H1 (cell line): ENCODE measurements at regions not wholly inside any gene's neighbourhood (a gene's known extent, or its start where the extent isn't known, plus 50 kb on each side); places are given as distances from the start of the nearest gene placed in this dataset.
A peak's percentile ranks its signal among the peaks of the same experiment; 100 is the strongest.

ENCODE experiments used
- CTCF ChIA-PET: fragments of 300-600 bp; sonication (Branson Sonifier 250); formaldehyde crosslinking; loops from one replicate; lab custom pipeline; 2021; ENCODE audit not compliant: partially characterized antibody; lab: Charles Lee
- POLR2A ChIA-PET: fragments of 300-600 bp; sonication (Branson Sonifier 250); formaldehyde crosslinking; loops from one replicate; lab custom pipeline; 2021; ENCODE audit warnings: inconsistent platforms; ENCODE audit not compliant: partially characterized antibody; lab: Charles Lee
- DNase-seq, 2 experiments: peaks; one replicate each; pipeline versions ENCODE4 v3.0.0 to v3.0.0-alpha.2; 2010 to 2022; ENCODE audit warnings: low spot score in 2 of 2, low read depth in 1 of 2, mixed read lengths in 1 of 2
- FAIRE-seq: peaks from 2 replicates; lab custom pipeline; 2011; peaks lifted over from hg19 to GRCh38; lab: Jason Lieb, UNC
- H2AFZ ChIP-seq: 2 replicates; pipeline ENCODE4 v1.8.1; 2012; ENCODE audit warnings: low read length, inconsistent platforms
- H2AK5ac ChIP-seq: 2 replicates; pipeline ENCODE4 v1.6.1; 2013; ENCODE audit warnings: low read depth, low read length
- H2BK120ac ChIP-seq: replicated peaks from 2 replicates; pipeline ENCODE3; 2013; ENCODE audit warnings: low read depth, low read length, inconsistent platforms
- H2BK12ac ChIP-seq: 2 replicates; pipeline ENCODE4 v1.6.1; 2013; ENCODE audit warnings: low read depth, low read length
- H2BK15ac ChIP-seq: 2 replicates; pipeline ENCODE4 v1.6.1; 2013; ENCODE audit warnings: low read length
- H2BK20ac ChIP-seq: 2 replicates; pipeline ENCODE4 v1.6.1; 2013; ENCODE audit warnings: low read length
- H2BK5ac ChIP-seq: 2 replicates; pipeline ENCODE4 v1.6.1; 2013; ENCODE audit warnings: low read depth, low read length
- H3K14ac ChIP-seq: 2 replicates; pipeline ENCODE4 v1.6.1; 2013; ENCODE audit warnings: inconsistent platforms; ENCODE audit not compliant: insufficient read length
- H3K18ac ChIP-seq: 2 replicates; pipeline ENCODE4 v1.6.1; 2013; ENCODE audit warnings: low read length; ENCODE audit errors: extremely low read depth
- H3K23ac ChIP-seq: 2 replicates; pipeline ENCODE4 v1.6.1; 2013; ENCODE audit warnings: inconsistent platforms; ENCODE audit not compliant: insufficient read length
- H3K23me2 ChIP-seq: 2 replicates; pipeline ENCODE4 v1.6.1; 2013; ENCODE audit warnings: low read depth, low read length
- H3K27ac ChIP-seq: 2 replicates; pipeline ENCODE4 v1.6.1; 2011; ENCODE audit warnings: low read depth, low read length, inconsistent platforms
- H3K27me3 ChIP-seq, 4 experiments: replicated peaks in 1 of 4; 1 replicate in 1 of 4; 2 replicates in 3 of 4; pipeline versions ENCODE4 v1.6.1 to v1.8.1; 2011 to 2013; ENCODE audit warnings: low read length in 3 of 4, mild to moderate bottlenecking in 3 of 4, inconsistent platforms in 2 of 4, mixed read lengths in 2 of 4, moderate library complexity in 1 of 4; ENCODE audit not compliant: control insufficient read depth in 3 of 4, insufficient read depth in 3 of 4; ENCODE audit errors: extremely low read depth in 1 of 4
- H3K36me3 ChIP-seq, 4 experiments: 2 replicates each; pipeline versions ENCODE4 v1.6.1 to v1.8.1; 2011 to 2013; ENCODE audit warnings: mild to moderate bottlenecking in 4 of 4, low read length in 3 of 4, moderate library complexity in 2 of 4, control low read depth in 1 of 4, inconsistent platforms in 1 of 4; ENCODE audit not compliant: insufficient read depth in 4 of 4, control insufficient read depth in 2 of 4
- H3K4ac ChIP-seq: replicated peaks from 2 replicates; pipeline ENCODE3; 2013; ENCODE audit warnings: low read length, low read depth, mixed read lengths, inconsistent platforms; ENCODE audit not compliant: insufficient read length
- H3K4me1 ChIP-seq, 4 experiments: replicated peaks in 1 of 4; 1 replicate in 1 of 4; 2 replicates in 3 of 4; pipeline versions ENCODE4 v1.6.1 to v1.8.1; 2011 to 2013; ENCODE audit warnings: low read length in 3 of 4, inconsistent platforms in 2 of 4, mixed read lengths in 1 of 4; ENCODE audit not compliant: insufficient read depth in 4 of 4, control insufficient read depth in 3 of 4
- H3K4me2 ChIP-seq, 2 experiments: 2 replicates each; pipeline versions ENCODE4 v1.6.1 to v1.8.1; 2011 to 2013; ENCODE audit warnings: low read depth in 2 of 2, low read length in 2 of 2, control low read depth in 1 of 2, inconsistent platforms in 1 of 2, mild to moderate bottlenecking in 1 of 2; ENCODE audit not compliant: insufficient read depth in 1 of 2
- H3K4me3 ChIP-seq, 4 experiments: fragments of 200-600, 300-600 bp in 1 of 4; sonication (generic), shearing (Covaris generic), sonication (Bioruptor Twin) in 1 of 4; 2 replicates each; pipeline versions ENCODE4 v1.5.1 to v1.8.1; 2011 to 2016; ENCODE audit warnings: low read length in 4 of 4, low read depth in 3 of 4, control low read depth in 2 of 4, inconsistent platforms in 2 of 4, mild to moderate bottlenecking in 2 of 4, mixed read lengths in 1 of 4, moderate library complexity in 1 of 4; ENCODE audit not compliant: insufficient read depth in 2 of 4; ENCODE audit errors: extremely low read depth in 1 of 4
- H3K56ac ChIP-seq: replicated peaks from 2 replicates; pipeline ENCODE3; 2013; ENCODE audit warnings: low read depth, mild to moderate bottlenecking, mixed read lengths, low read length, inconsistent platforms; ENCODE audit not compliant: insufficient read length
- H3K79me1 ChIP-seq: 2 replicates; pipeline ENCODE4 v1.6.1; 2013; ENCODE audit warnings: low read depth, low read length, control low read depth
- H3K79me2 ChIP-seq, 2 experiments: 2 replicates each; pipeline versions ENCODE4 v1.6.1 to v1.8.1; 2012 to 2013; ENCODE audit warnings: low read length in 2 of 2, mild to moderate bottlenecking in 2 of 2, inconsistent platforms in 1 of 2; ENCODE audit not compliant: insufficient read depth in 2 of 2, control insufficient read depth in 1 of 2
- H3K9ac ChIP-seq, 4 experiments: replicated peaks in 1 of 4; 1 replicate in 1 of 4; 2 replicates in 3 of 4; pipeline versions ENCODE4 v1.6.1 to v1.8.1; 2011 to 2013; ENCODE audit warnings: low read depth in 3 of 4, low read length in 3 of 4, control low read depth in 2 of 4, mild to moderate bottlenecking in 2 of 4, moderate library complexity in 2 of 4, inconsistent platforms in 1 of 4; ENCODE audit errors: extremely low read depth in 1 of 4
- H3K9me3 ChIP-seq, 2 experiments: 2 replicates each; pipeline versions ENCODE4 v1.6.1 to v1.8.1; 2012 to 2013; ENCODE audit warnings: mild to moderate bottlenecking in 2 of 2, moderate library complexity in 2 of 2, control low read depth in 1 of 2, inconsistent platforms in 1 of 2, low read depth in 1 of 2, low read length in 1 of 2, mixed read lengths in 1 of 2; ENCODE audit not compliant: insufficient read depth in 2 of 2
- H4K20me1 ChIP-seq, 2 experiments: replicated peaks in 1 of 2; 2 replicates each; pipeline versions ENCODE3 to v1.8.1; 2011 to 2013; ENCODE audit warnings: inconsistent platforms in 2 of 2, low read length in 2 of 2, mild to moderate bottlenecking in 1 of 2; ENCODE audit not compliant: insufficient read depth in 2 of 2, control insufficient read depth in 1 of 2
- H4K5ac ChIP-seq: 2 replicates; pipeline ENCODE4 v1.6.1; 2013; ENCODE audit warnings: low read length, low read depth, mixed read lengths, inconsistent platforms; ENCODE audit not compliant: insufficient read length
- H4K8ac ChIP-seq: 2 replicates; pipeline ENCODE4 v1.8.0; 2013; ENCODE audit warnings: mild to moderate bottlenecking, moderate library complexity, low read length, inconsistent platforms; ENCODE audit not compliant: insufficient read depth; ENCODE audit errors: extremely low read depth
- H4K91ac ChIP-seq: replicated peaks from 2 replicates; pipeline ENCODE3; 2013; ENCODE audit warnings: low read length, mixed read lengths, inconsistent platforms; ENCODE audit not compliant: insufficient read length
- BACH1 ChIP-seq: IDR thresholded peaks from 2 replicates; pipeline ENCODE4 v1.6.1; 2012; ENCODE audit warnings: low read length, improper control_type of control experiment
- CBX8 ChIP-seq: fragments of 300-800, 300-1000 bp; sonication (generic); IDR thresholded peaks from 2 replicates; pipeline ENCODE4 v1.7.1; 2016; ENCODE audit warnings: low read depth, low read length, borderline replicate concordance
- CTBP2 ChIP-seq: IDR thresholded peaks from 2 replicates; pipeline ENCODE4 v1.7.0; 2011; ENCODE audit warnings: borderline replicate concordance, mild to moderate bottlenecking, moderate library complexity, mixed read lengths, low read length; ENCODE audit not compliant: insufficient read depth, insufficient read length
- FOSL1 ChIP-seq: IDR thresholded peaks from 2 replicates; pipeline ENCODE4 v1.6.1; 2011; ENCODE audit warnings: mild to moderate bottlenecking, low read depth, low read length, moderate library complexity; ENCODE audit not compliant: insufficient read depth
- GABPA ChIP-seq: IDR thresholded peaks from 2 replicates; pipeline ENCODE4 v1.6.1; 2011; ENCODE audit warnings: mild to moderate bottlenecking, low read length, moderate library complexity, borderline replicate concordance; ENCODE audit not compliant: insufficient read depth
- HDAC2 ChIP-seq, 2 experiments: fragments of 300-600 bp in 1 of 2; sonication (generic) in 1 of 2; IDR thresholded peaks; 2 replicates each; pipeline ENCODE4 v1.6.1; 2011 to 2012; ENCODE audit warnings: low read depth in 2 of 2, low read length in 2 of 2, mild to moderate bottlenecking in 2 of 2, moderate library complexity in 2 of 2, borderline replicate concordance in 1 of 2, inconsistent platforms in 1 of 2
- MAFK ChIP-seq: IDR thresholded peaks from 2 replicates; pipeline ENCODE4 v1.6.1; 2012; ENCODE audit warnings: low read depth, mild to moderate bottlenecking, improper control_type of control experiment, low read length
- POLR2A ChIP-seq, 2 experiments: IDR thresholded peaks; 1 replicate in 1 of 2; 2 replicates in 1 of 2; pipeline ENCODE4 v1.6.1; 2011; ENCODE audit warnings: low read depth in 2 of 2, low read length in 2 of 2, mild to moderate bottlenecking in 2 of 2; ENCODE audit errors: control extremely low read depth in 1 of 2
- RAD21 ChIP-seq, 2 experiments: IDR thresholded peaks in 1 of 2; conservative IDR thresholded peaks in 1 of 2; 2 replicates each; pipeline ENCODE4 v1.6.1; 2011; ENCODE audit warnings: low read depth in 2 of 2, low read length in 2 of 2, improper control_type of control experiment in 1 of 2, inconsistent platforms in 1 of 2, mild to moderate bottlenecking in 1 of 2, moderate library complexity in 1 of 2
- RBBP5 ChIP-seq: IDR thresholded peaks from 2 replicates; pipeline ENCODE4 v1.7.1; 2012; ENCODE audit warnings: low read depth, mild to moderate bottlenecking, inconsistent platforms, low read length, moderate library complexity, borderline replicate concordance
- SUZ12 ChIP-seq: fragments of 200-600 bp; sonication (generic); IDR thresholded peaks from 2 replicates; pipeline ENCODE4 v1.6.1; 2012; ENCODE audit warnings: mild to moderate bottlenecking, inconsistent platforms, low read length, moderate library complexity, mixed read lengths
- TAF1 ChIP-seq: IDR thresholded peaks from 2 replicates; pipeline ENCODE4 v1.6.1; 2011; ENCODE audit warnings: mild to moderate bottlenecking, low read depth, low read length
- TAF7 ChIP-seq: optimal IDR thresholded peaks from 2 replicates; pipeline ENCODE3; 2011; ENCODE audit warnings: low read depth, mild to moderate bottlenecking, inconsistent platforms, low read length, moderate library complexity, borderline replicate concordance
- WGBS, 2 experiments: shearing (Covaris generic) in 1 of 2; methylation state at CpG; one replicate each; pipeline versions ENCODE4 v1.1.6 to v1.1.7; 2013 to 2015; ENCODE audit warnings: low lambda C conversion rate in 2 of 2, mixed read lengths in 2 of 2, inconsistent platforms in 1 of 2, low coverage in 1 of 2, missing lambda C conversion rate in 1 of 2; ENCODE audit not compliant: insufficient replicate concordance in 2 of 2, insufficient coverage in 1 of 2, insufficient read length in 1 of 2; ENCODE audit errors: extremely low coverage in 1 of 2, missing lambda C conversion rate in 1 of 2; 5-methylcytosine and 5-hydroxymethylcytosine counted together

DNA sequence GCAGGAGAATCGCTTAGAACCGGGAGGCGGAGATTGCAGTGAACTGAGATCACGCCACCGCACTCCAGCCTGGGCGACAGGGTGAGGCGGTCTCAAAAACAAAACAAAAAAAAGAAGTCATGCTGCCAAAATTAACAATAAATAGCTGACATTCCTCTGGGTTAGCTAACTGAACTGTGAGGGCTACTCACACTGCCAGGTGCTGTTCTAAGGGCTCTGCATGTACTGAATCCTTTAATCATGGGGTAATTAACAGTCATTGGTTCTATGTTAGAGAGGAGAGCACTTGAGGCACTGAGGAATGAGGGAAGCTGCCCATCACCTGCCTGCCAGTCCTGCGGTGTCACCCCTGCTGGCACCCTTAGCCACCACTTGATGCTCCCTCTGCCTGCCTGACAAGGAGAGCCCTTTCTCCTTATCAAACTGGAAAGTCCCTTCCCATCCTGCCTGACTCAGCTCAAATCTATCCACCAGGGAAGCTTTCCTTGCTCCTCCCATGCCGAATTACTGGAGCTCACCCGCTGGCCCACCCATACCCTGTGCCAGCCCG, 73.0 kb upstream of the RIOK3 start:
- Histone ChIP-seq H2BK120ac (no peak overlapping the region), H3K23me2 (no peaks in the 10 kb centered on the region), H4K91ac (no peak overlapping the region), H2BK5ac (no peak overlapping the region), H3K9ac (no peak overlapping the region), H3K56ac (no peak overlapping the region), H2BK15ac (no peak overlapping the region), H3K23ac (no peak overlapping the region), H2AFZ (no peak overlapping the region), H3K14ac (no peak overlapping the region), H3K36me3 (no peaks in the 10 kb centered on the region; a peak in 1 of 8 replicates), H2BK12ac (peak overlapping the region; percentile 71; the same call in 1 of the 2 replicates), H3K79me2 (no peaks in the 10 kb centered on the region), H3K79me1 (no peaks in the 10 kb centered on the region), H3K27me3 (no peaks in the 10 kb centered on the region), H3K4me1 (no peaks in the 10 kb centered on the region), H3K4ac (no peak overlapping the region), H3K4me3 (no peak overlapping the region), H4K20me1 (no peaks in the 10 kb centered on the region), H3K9me3 (no peaks in the 10 kb centered on the region), H2AK5ac (no peak overlapping the region), H3K4me2 (no peak overlapping the region), H2BK20ac (no peak overlapping the region), H3K18ac (no peak overlapping the region), H3K27ac (no peak overlapping the region), H4K8ac (no peak overlapping the region), H4K5ac (no peak overlapping the region)
- POLR2A ChIA-PET: no interaction called here
- 96% methylated on average over 11 of the region's 11 CpGs; no CpG with 5 or more reads in 1 of the 2 experiments for WGBS, 2 experiments
- CTCF ChIA-PET: interaction anchor here (0.6 to 3.2 kb wide), 30 partner anchors 11 to 533 kb away, joined by 3 to 20 read pairs (median 4); no protein-coding TSS in a partner anchor
- no peak for FAIRE-seq
- DNase-seq: no peak
- TF ChIP-seq FOSL1 (no peak), SUZ12 (no peak), MAFK (peak; percentile 49; the same call in 1 of the 2 replicates), POLR2A (IDR thresholded peaks at IDR 0.05; ENCODE audit: control extremely low read depth in 1 of 2, low read depth in 2 of 2, low read length in 2 of 2) (no peak), TAF7 (no peak), GABPA (no peak), HDAC2 (IDR thresholded peaks at IDR 0.05; ENCODE audit: borderline replicate concordance in 1 of 2, low read depth in 2 of 2, low read length in 2 of 2) (no peak), RBBP5 (no peak), BACH1 (0 out of 2 replicates have a peak, but pooled peaks have one; percentile 14), CBX8 (no peak), RAD21 (IDR thresholded peaks at IDR 0.05 in 1 of 2, conservative IDR thresholded peaks at IDR 0.05 in 1 of 2; ENCODE audit: low read depth in 2 of 2, low read length in 2 of 2) (0 out of 4 replicates have a peak, but pooled peaks of 1 of the 2 experiments have one; percentile 2), CTBP2 (no peak), TAF1 (no peak)
